Loucy (cell line): ENCODE measurements at regions not wholly inside any gene's neighbourhood (a gene's known extent, or its start where the extent isn't known, plus 50 kb on each side); places are given as distances from the start of the nearest gene placed in this dataset.

Experiments used
- H2AFZ ChIP-seq: fragments of 200-600 bp; sonication (generic); 2 replicates; pipeline ENCODE4 v1.6.0; 2016; ENCODE audit warnings: antibody characterized with exemption, mild to moderate bottlenecking, low read length, moderate library complexity
- H3F3A ChIP-seq: fragments of 200-600 bp; 2 replicates; pipeline ENCODE4 v1.6.0; 2016; ENCODE audit warnings: antibody characterized with exemption, low read depth, mild to moderate bottlenecking
- H3K27me3 ChIP-seq: fragments of 200-600 bp; sonication (generic); 2 replicates; pipeline ENCODE4 v1.6.1; 2014; ENCODE audit warnings: low read length, mild to moderate bottlenecking; ENCODE audit not compliant: insufficient read depth, poor library complexity, severe bottlenecking
- H3K36me3 ChIP-seq: fragments of 200-600 bp; sonication (generic); 2 replicates; pipeline ENCODE4 v1.6.1; 2016; ENCODE audit warnings: low read length; ENCODE audit not compliant: insufficient read depth
- H3K4me1 ChIP-seq: fragments of 200-600 bp; sonication (generic); 2 replicates; pipeline ENCODE4 v1.5.1; 2014; ENCODE audit warnings: low read length, mild to moderate bottlenecking; ENCODE audit not compliant: insufficient read depth, poor library complexity, severe bottlenecking
- H3K4me2 ChIP-seq: fragments of 200-600 bp; sonication (generic); 2 replicates; pipeline ENCODE4 v1.6.0; 2014; ENCODE audit warnings: antibody characterized with exemption, low read length, low read depth, mild to moderate bottlenecking; ENCODE audit not compliant: poor library complexity, severe bottlenecking
- H3K4me3 ChIP-seq: fragments of 200-600 bp; sonication (generic); 2 replicates; pipeline ENCODE4 v1.5.1; 2014; ENCODE audit warnings: low read length, mild to moderate bottlenecking, mixed read lengths; ENCODE audit not compliant: poor library complexity, severe bottlenecking
- H3K79me2 ChIP-seq: fragments of 200-600 bp; sonication (generic); 2 replicates; pipeline ENCODE4 v1.6.1; 2014; ENCODE audit warnings: low read length; ENCODE audit not compliant: insufficient read depth
- H3K9ac ChIP-seq: fragments of 200-600 bp; sonication (generic); 2 replicates; pipeline ENCODE4 v1.6.0; 2014; ENCODE audit warnings: mild to moderate bottlenecking, low read depth, low read length, moderate library complexity; ENCODE audit not compliant: poor library complexity, severe bottlenecking
- H3K9me2 ChIP-seq: fragments of 200-600 bp; sonication (generic); replicated peaks from 2 replicates; pipeline ENCODE4 v1.6.1; 2016; ENCODE audit warnings: low read depth, low read length, mixed read lengths
- H3K9me3 ChIP-seq: fragments of 200-600 bp; sonication (generic); 2 replicates; pipeline ENCODE4 v1.6.1; 2014; ENCODE audit warnings: mild to moderate bottlenecking, antibody characterized with exemption, low read length, low read depth; ENCODE audit not compliant: insufficient read depth
- H4K20me1 ChIP-seq: fragments of 200-600 bp; sonication (generic); 2 replicates; pipeline ENCODE4 v1.6.0; 2014; ENCODE audit warnings: antibody characterized with exemption, low read length, mild to moderate bottlenecking; ENCODE audit not compliant: insufficient read depth, poor library complexity, severe bottlenecking
- CTCF ChIP-seq: fragments of 200-600 bp; sonication (generic); conservative IDR thresholded peaks from 2 replicates; pipeline ENCODE4 v1.5.1; 2014; ENCODE audit warnings: mild to moderate bottlenecking, antibody characterized with exemption, low read length
- EZH2phosphoT487 ChIP-seq: fragments of 200-600 bp; IDR thresholded peaks from 2 replicates; pipeline ENCODE4 v1.6.1; 2018; ENCODE audit warnings: antibody characterized with exemption, mild to moderate bottlenecking, moderate library complexity, borderline replicate concordance

- Histone ChIP-seq H3K27me3 (no peaks in the 10 kb centered on the region), H3K9ac (no peak overlapping the region), H4K20me1 (no peaks in the 10 kb centered on the region), H3K4me2 (no peak overlapping the region), H3K36me3 (no peaks in the 10 kb centered on the region), H3K9me2 (no peaks in the 10 kb centered on the region), H3K9me3 (no peaks in the 10 kb centered on the region), H3K4me3 (no peak overlapping the region), H3K79me2 (no peaks in the 10 kb centered on the region), H3F3A (no peaks in the 10 kb centered on the region), H2AFZ (no peak overlapping the region), H3K4me1 (no peaks in the 10 kb centered on the region)
- TF ChIP-seq EZH2phosphoT487 (no peak), CTCF (no peak)
These were observed 321.1 kb downstream of the SATB2 start for GRCh38 chr2:199136681-199137080.

- no peaks in the 10 kb centered on the region for H4K20me1 ChIP-seq
- no peaks in the 10 kb centered on the region for H3K27me3 ChIP-seq
- no peak overlapping the region for H2AFZ ChIP-seq
- H3K9me3 ChIP-seq, result no peaks in the 10 kb centered on the region
- no peaks in the 10 kb centered on the region for H3K36me3 ChIP-seq
- no peak overlapping the region for H3K4me2 ChIP-seq
- H3K4me1 ChIP-seq, result no peaks in the 10 kb centered on the region
- no peaks in the 10 kb centered on the region for H3K79me2 ChIP-seq
- H3K9me2 ChIP-seq, result no peaks in the 10 kb centered on the region
- no peak overlapping the region for H3K9ac ChIP-seq
- TF ChIP-seq CTCF, result no peak
- TF ChIP-seq EZH2phosphoT487, result no peak
- H3F3A ChIP-seq, result no peaks in the 10 kb centered on the region
- H3K4me3 ChIP-seq, result no peak overlapping the region
These were observed 321.5 kb downstream of the SATB2 start for GRCh38 chr2:199136242-199136641.

- Histone ChIP-seq H3K36me3 (no peaks in the 10 kb centered on the region), H3K9me2 (no peaks in the 10 kb centered on the region), H3K4me1 (no peaks in the 10 kb centered on the region), H3K4me3 (no peak overlapping the region), H3K79me2 (no peaks in the 10 kb centered on the region), H3K27me3 (no peaks in the 10 kb centered on the region), H3K9ac (no peak overlapping the region), H2AFZ (no peak overlapping the region), H4K20me1 (no peaks in the 10 kb centered on the region), H3F3A (no peaks in the 10 kb centered on the region), H3K9me3 (no peaks in the 10 kb centered on the region), H3K4me2 (no peak overlapping the region)
- TF ChIP-seq CTCF (no peak), EZH2phosphoT487 (no peak)
These were observed 325.9 kb downstream of the SATB2 start for GRCh38 chr2:199131876-199132275.
